EH (cell line): ENCODE measurements at regions not wholly inside any gene's neighbourhood (a gene's known extent, or its start where the extent isn't known, plus 50 kb on each side); places are given as distances from the start of the nearest gene placed in this dataset.
A peak's percentile ranks its signal among the peaks of the same experiment; 100 is the strongest.
"Not testable (repeated sequence)": the region's sequence is repeated elsewhere in the genome, so short reads cannot be mapped to it uniquely, and the experiment has no call there.

Source experiments
- DNase-seq: peaks from one replicate; pipeline ENCODE4 v3.0.0-alpha.2; 2015; ENCODE audit warnings: low read depth

- DNase-seq, result no peak
These were observed 350.2 kb downstream of the IRS2 start for GRCh38 chr13:109436055-109436622.

GRCh38 chr13:109431217-109431616 lies 355.2 kb downstream of the IRS2 start:
- no peak for DNase-seq

- DNase-seq, result no peak
These were observed 358.2 kb downstream of the IRS2 start for GRCh38 chr13:109428146-109428545.

GRCh38 chr13:109427695-109428094 lies 358.7 kb downstream of the IRS2 start:
- DNase-seq, result no peak

- peak; percentile 32 for DNase-seq
These were observed 359.2 kb downstream of the IRS2 start for GRCh38 chr13:109427148-109427547.

GRCh38 chr13:109426690-109426990 lies 359.7 kb downstream of the IRS2 start:
- no peak for DNase-seq

GRCh38 chr13:109425821-109426689 lies 360.3 kb downstream of the IRS2 start:
- no peak for DNase-seq

- no peak for DNase-seq
These were observed 364.2 kb downstream of the IRS2 start for GRCh38 chr13:109422161-109422560.

- DNase-seq, result no peak
These were observed 366.5 kb downstream of the IRS2 start for GRCh38 chr13:109419896-109420295.

- DNase-seq, result no peak
These were observed 368.3 kb downstream of the IRS2 start for GRCh38 chr13:109418111-109418510.

GRCh38 chr13:109416001-109416400 lies 370.4 kb downstream of the IRS2 start:
- no peak for DNase-seq

GRCh38 chr13:109415057-109415456 lies 371.3 kb downstream of the IRS2 start:
- peak; percentile 9 for DNase-seq

GRCh38 chr13:109412283-109412901 lies 374.0 kb downstream of the IRS2 start:
- peak; percentile 31 for DNase-seq

- DNase-seq, result no peak
These were observed 375.5 kb downstream of the IRS2 start for GRCh38 chr13:109410868-109411267.

- DNase-seq, result no peak
These were observed 377.6 kb downstream of the IRS2 start for GRCh38 chr13:109408591-109409382.

- no peak for DNase-seq
These were observed 379.9 kb downstream of the IRS2 start for GRCh38 chr13:109406376-109406992.

- DNase-seq, result no peak
These were observed 383.4 kb downstream of the IRS2 start for GRCh38 chr13:109403012-109403421.

- DNase-seq, result no peak
These were observed 384.5 kb downstream of the IRS2 start for GRCh38 chr13:109401891-109402290.

- DNase-seq, result no peak
These were observed 385.1 kb downstream of the IRS2 start for GRCh38 chr13:109401307-109401706.

- DNase-seq, result no peak
These were observed 385.6 kb downstream of the IRS2 start for GRCh38 chr13:109400624-109401257.

GRCh38 chr13:109400209-109400608 lies 386.2 kb downstream of the IRS2 start:
- DNase-seq, result no peak

- not testable (repeated sequence) for DNase-seq
These were observed 388.3 kb downstream of the IRS2 start for GRCh38 chr13:109398071-109398470.
